GM10266 (cell line): ENCODE measurements at regions not wholly inside any gene's neighbourhood (a gene's known extent, or its start where the extent isn't known, plus 50 kb on each side); places are given as distances from the start of the nearest gene placed in this dataset.

Experiments
- DNase-seq: peaks from one replicate; pipeline ENCODE4 v3.0.0; 2012; ENCODE audit errors: extremely low spot score
- CTCF ChIP-seq: IDR thresholded peaks from 2 replicates; pipeline ENCODE4 v1.5.1; 2012; ENCODE audit warnings: mild to moderate bottlenecking, low read depth; ENCODE audit not compliant: control insufficient read depth, insufficient read depth; ENCODE audit errors: missing control alignments

GRCh38 chr20:60286764-60287163, 328.5 kb downstream of the CDH26 start:
- no peak for TF ChIP-seq CTCF
- no peak for DNase-seq

- TF ChIP-seq CTCF = no peak
- no peak for DNase-seq
Measured at GRCh38 chr20:60288945-60289344, 330.7 kb downstream of the CDH26 start.

GRCh38 chr20:60292001-60292520, 333.8 kb downstream of the CDH26 start:
- DNase-seq = no peak
- no peak for TF ChIP-seq CTCF

GRCh38 chr20:60294632-60295031, 336.4 kb downstream of the CDH26 start:
- TF ChIP-seq CTCF = no peak
- no peak for DNase-seq

- DNase-seq = no peak
- no peak for TF ChIP-seq CTCF
Measured at GRCh38 chr20:60295214-60295613, 337.0 kb downstream of the CDH26 start.

GRCh38 chr20:60297649-60298048, 339.4 kb downstream of the CDH26 start:
- no peak for TF ChIP-seq CTCF
- no peak for DNase-seq

- TF ChIP-seq CTCF = no peak
- no peak for DNase-seq
Measured at GRCh38 chr20:60298647-60299046, 340.4 kb downstream of the CDH26 start.
